ENCODE measurements at regions not wholly inside any gene's neighbourhood (a gene's known extent, or its start where the extent isn't known, plus 50 kb on each side); places are given as distances from the start of the nearest gene placed in this dataset.

DNA sequence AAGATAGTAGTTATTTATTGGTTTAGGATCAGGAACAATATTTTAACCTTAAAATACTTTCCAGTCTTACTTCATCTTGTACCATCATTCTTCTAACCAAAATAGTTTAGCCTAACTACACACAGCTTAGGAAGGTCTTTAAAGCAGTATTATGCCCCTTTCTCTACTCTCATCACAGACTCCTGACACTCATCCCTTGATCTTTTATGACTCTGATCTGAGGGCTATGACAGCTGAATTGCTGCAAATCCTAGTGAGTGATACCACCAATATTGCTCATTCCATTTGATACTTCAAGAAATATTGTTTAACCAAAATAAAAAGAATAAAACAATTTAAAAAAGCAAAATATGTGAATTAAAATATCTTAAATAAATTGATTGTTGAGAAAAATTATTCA lies 746.6 kb upstream of the ACO1 start:
- no peaks in the 10 kb centered on the region for H3K4me1 ChIP-seq
- H3K4me3 ChIP-seq, result no peak overlapping the region
- no peaks in the 10 kb centered on the region for H3K9me3 ChIP-seq
- TF ChIP-seq POLR2A (IDR thresholded peaks at IDR 0.05; ENCODE audit: low read depth) (no peak), EP300 (IDR thresholded peaks at IDR 0.05) (no peak), POLR2AphosphoS5 (IDR thresholded peaks at IDR 0.05) (no peak)
- TF ChIP-seq, protein P1, sequence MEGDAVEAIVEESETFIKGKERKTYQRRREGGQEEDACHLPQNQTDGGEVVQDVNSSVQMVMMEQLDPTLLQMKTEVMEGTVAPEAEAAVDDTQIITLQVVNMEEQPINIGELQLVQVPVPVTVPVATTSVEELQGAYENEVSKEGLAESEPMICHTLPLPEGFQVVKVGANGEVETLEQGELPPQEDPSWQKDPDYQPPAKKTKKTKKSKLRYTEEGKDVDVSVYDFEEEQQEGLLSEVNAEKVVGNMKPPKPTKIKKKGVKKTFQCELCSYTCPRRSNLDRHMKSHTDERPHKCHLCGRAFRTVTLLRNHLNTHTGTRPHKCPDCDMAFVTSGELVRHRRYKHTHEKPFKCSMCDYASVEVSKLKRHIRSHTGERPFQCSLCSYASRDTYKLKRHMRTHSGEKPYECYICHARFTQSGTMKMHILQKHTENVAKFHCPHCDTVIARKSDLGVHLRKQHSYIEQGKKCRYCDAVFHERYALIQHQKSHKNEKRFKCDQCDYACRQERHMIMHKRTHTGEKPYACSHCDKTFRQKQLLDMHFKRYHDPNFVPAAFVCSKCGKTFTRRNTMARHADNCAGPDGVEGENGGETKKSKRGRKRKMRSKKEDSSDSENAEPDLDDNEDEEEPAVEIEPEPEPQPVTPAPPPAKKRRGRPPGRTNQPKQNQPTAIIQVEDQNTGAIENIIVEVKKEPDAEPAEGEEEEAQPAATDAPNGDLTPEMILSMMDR (IDR thresholded peaks at IDR 0.05), result no peak
- no peak overlapping the region for H3K27ac ChIP-seq (replicated peaks in 1 of 4)
- H3K36me3 ChIP-seq, result no peaks in the 10 kb centered on the region
- intact Hi-C loops (cut with DNase I), result no loop called here
- no peaks in the 10 kb centered on the region for H3K27me3 ChIP-seq
- DNase-seq (ENCODE audit: extremely low spot score), result no peak

DNA sequence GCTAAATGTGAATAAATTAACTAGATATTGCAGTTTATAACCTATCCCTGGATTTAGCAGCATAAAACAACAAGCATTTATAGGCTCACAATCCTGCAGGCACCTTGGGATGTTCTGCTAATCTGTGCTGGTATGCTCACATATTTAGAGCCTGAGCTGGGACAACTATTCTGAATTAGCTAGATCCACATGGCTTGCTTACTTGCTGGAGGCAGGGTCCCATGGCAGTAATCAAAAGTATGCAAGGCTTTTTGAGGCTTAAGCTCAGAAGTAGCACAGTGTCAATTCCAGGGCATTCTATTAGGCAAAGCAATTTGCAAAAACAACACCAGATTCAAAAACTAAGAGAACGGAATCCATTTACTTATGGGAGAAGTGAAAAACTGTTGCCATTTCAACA lies 745.0 kb upstream of the ACO1 start:
- Histone ChIP-seq H3K27me3 (no peaks in the 10 kb centered on the region), H3K27ac (replicated peaks in 1 of 4) (no peak overlapping the region), H3K4me3 (no peak overlapping the region), H3K9me3 (no peaks in the 10 kb centered on the region), H3K36me3 (no peaks in the 10 kb centered on the region), H3K4me1 (no peaks in the 10 kb centered on the region)
- TF ChIP-seq, protein P1 (IDR thresholded peaks at IDR 0.05), result no peak
- TF ChIP-seq POLR2AphosphoS5 (IDR thresholded peaks at IDR 0.05), result no peak
- no peak for TF ChIP-seq POLR2A (IDR thresholded peaks at IDR 0.05; ENCODE audit: low read depth)
- TF ChIP-seq EP300 (IDR thresholded peaks at IDR 0.05), result no peak
- DNase-seq (ENCODE audit: extremely low spot score), result no peak
- intact Hi-C loops (cut with DNase I), result no loop called here
- 92% methylated on average over 1 of the region's 1 CpG for WGBS

DNA sequence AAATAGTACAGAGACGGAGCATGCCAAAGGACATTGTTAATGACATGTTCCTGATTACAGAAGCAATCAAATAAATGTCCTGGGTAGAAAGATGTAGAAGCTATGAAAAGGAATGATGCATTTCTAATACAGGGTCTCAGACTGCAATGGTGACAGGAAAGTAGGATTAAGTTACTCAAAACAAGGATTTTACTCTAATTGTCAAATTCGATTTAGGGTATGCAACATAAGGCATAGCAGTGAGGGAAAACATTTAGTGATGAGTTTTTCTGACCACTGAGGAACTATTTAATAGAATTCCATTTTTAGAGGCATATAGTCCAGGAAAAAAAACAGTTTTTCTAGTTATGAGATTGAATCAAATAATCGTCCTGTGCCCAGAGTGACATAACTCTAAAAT lies 715.1 kb upstream of the ACO1 start:
- no peak for DNase-seq (ENCODE audit: extremely low spot score)
- H3K9me3 ChIP-seq, result no peaks in the 10 kb centered on the region
- no peaks in the 10 kb centered on the region for H3K36me3 ChIP-seq
- H3K27me3 ChIP-seq, result no peaks in the 10 kb centered on the region
- H3K27ac ChIP-seq (replicated peaks in 1 of 4), result no peak overlapping the region
- WGBS, result 85% methylated on average over 3 of the region's 3 CpGs
- no peak overlapping the region for H3K4me3 ChIP-seq
- intact Hi-C loops (cut with DNase I), result no loop called here
- no peaks in the 10 kb centered on the region for H3K4me1 ChIP-seq
- TF ChIP-seq POLR2AphosphoS5 (IDR thresholded peaks at IDR 0.05) (no peak), POLR2A (IDR thresholded peaks at IDR 0.05; ENCODE audit: low read depth) (no peak), EP300 (IDR thresholded peaks at IDR 0.05) (no peak)
- TF ChIP-seq, protein P1 (IDR thresholded peaks at IDR 0.05), result no peak

DNA sequence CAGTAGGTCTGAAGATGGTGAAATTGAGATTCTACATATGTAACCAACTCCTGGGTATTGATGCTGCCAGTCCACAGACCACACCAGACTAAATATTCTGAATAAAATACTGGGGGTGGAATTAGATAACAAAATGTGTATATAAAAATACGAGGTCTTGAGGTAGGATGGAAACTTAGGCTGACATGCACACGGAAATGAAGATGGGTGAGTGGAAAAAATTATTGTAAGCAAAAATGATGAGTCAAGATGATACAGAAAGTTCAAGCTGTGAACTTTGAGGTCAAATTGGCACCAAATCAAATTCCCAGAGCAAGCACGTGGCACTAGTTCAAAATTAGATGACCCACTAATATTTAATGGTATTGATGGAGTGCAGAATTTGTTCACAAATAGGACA lies 713.4 kb upstream of the ACO1 start:
- TF ChIP-seq EP300 (IDR thresholded peaks at IDR 0.05) (no peak), POLR2AphosphoS5 (IDR thresholded peaks at IDR 0.05) (no peak), POLR2A (IDR thresholded peaks at IDR 0.05; ENCODE audit: low read depth) (no peak)
- TF ChIP-seq, protein P1 (IDR thresholded peaks at IDR 0.05), result no peak
- DNase-seq (ENCODE audit: extremely low spot score), result no peak
- Histone ChIP-seq H3K27ac (replicated peaks in 1 of 4) (no peak overlapping the region), H3K27me3 (no peaks in the 10 kb centered on the region), H3K4me1 (no peaks in the 10 kb centered on the region), H3K36me3 (no peaks in the 10 kb centered on the region), H3K4me3 (no peak overlapping the region), H3K9me3 (no peaks in the 10 kb centered on the region)
- intact Hi-C loops (cut with DNase I), result no loop called here
- 82% methylated on average over 3 of the region's 3 CpGs for WGBS

DNA sequence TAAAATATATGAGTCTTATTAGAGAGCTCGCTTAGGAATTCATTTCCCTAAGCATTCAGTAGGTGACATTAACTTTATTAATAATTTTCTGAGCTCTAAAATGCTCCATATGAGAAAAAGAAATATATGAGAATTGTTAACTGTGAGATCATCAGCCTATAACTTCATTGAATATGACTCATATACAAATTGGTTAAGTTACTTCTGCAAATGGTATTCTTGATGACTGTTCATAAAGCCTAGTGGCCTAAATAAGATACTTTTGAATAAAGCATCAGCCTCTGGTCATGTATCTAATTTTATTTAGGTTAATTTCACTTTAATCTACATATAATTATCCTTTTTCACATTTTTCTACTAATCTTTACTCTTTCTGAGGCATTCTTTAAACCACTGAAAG lies 710.2 kb upstream of the ACO1 start:
- no peak overlapping the region for H3K4me3 ChIP-seq
- 93% methylated on average over 1 of the region's 1 CpG for WGBS
- intact Hi-C loops (cut with DNase I), result no loop called here
- no peak for TF ChIP-seq POLR2A (IDR thresholded peaks at IDR 0.05; ENCODE audit: low read depth)
- TF ChIP-seq POLR2AphosphoS5 (IDR thresholded peaks at IDR 0.05), result no peak
- TF ChIP-seq EP300 (IDR thresholded peaks at IDR 0.05), result no peak
- TF ChIP-seq, protein P1 (IDR thresholded peaks at IDR 0.05), result no peak
- H3K36me3 ChIP-seq, result no peaks in the 10 kb centered on the region
- H3K27me3 ChIP-seq, result no peaks in the 10 kb centered on the region
- no peaks in the 10 kb centered on the region for H3K4me1 ChIP-seq
- H3K9me3 ChIP-seq, result no peaks in the 10 kb centered on the region
- DNase-seq (ENCODE audit: extremely low spot score), result no peak
- no peak overlapping the region for H3K27ac ChIP-seq (replicated peaks in 1 of 4)

All from esophagus muscularis mucosa (tissue), 4 donors.